ENCODE measurements at regions not wholly inside any gene's neighbourhood (a gene's known extent, or its start where the extent isn't known, plus 50 kb on each side); places are given as distances from the start of the nearest gene placed in this dataset.
A peak's percentile ranks its signal among the peaks of the same experiment; 100 is the strongest.

DNA sequence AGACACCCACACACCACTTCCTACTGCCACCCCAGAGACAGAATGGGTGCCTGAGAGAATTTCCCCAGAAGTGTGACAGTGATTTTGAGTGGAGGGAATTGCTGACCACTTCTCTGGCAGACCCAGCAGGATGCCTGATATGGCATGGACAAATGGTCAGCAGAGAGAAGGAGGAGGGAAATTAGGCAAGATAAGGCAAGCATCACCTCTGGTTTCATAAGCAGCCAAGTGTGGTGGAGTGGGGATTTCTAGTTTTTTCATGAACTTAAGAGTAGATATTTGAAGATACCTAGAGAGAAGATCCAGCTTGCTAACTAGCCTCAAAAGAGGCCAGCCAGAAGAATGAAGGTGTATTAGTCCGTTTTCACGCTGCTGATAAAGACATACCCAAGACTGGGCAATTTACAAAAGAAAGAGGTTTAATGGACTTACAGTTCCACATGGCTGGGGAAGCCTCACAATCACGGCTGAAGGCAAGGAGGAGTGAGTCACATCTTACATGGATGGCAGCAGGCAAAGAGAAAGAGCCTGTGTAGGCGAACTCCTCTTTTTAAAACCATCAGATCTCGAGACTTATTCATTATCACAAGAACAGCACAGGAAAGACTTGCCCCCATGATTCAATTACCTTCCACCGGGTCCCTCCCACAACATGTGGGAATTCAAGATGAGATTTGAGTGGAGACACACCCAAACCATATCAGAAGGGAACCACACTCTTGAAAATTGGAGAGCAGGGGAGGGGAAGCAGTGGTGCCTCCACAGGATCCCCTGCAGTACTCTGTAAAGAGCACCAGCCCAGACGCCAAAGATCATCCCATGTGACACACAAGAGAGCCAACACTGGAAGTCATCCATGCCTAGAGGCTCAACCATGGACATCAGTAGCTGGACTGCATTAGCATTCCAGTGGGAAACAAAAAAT is 64.2 kb downstream of the RBM43 start:
- H3K27me3 ChIP-seq = no peaks in the 10 kb centered on the region
- no peak overlapping the region for H3K4me3 ChIP-seq
- Mint-ChIP-seq H3K4me1 (peaks cover 8% of the 10 kb centered on the region), H3K36me3 (peaks cover 2% of the 10 kb centered on the region), H3K27ac (no peak overlapping the region), H3K4me3 (no peak overlapping the region), H3K9me3 (peaks cover 6% of the 10 kb centered on the region), H3K27me3 (ENCODE audit: insufficient read depth, low read depth) (peaks cover 11% of the 10 kb centered on the region)
- no peak overlapping the region for H3K9ac ChIP-seq
- no peaks in the 10 kb centered on the region for H3K9me3 ChIP-seq (ENCODE audit: low read depth)
- no peaks in the 10 kb centered on the region for H3F3A ChIP-seq (ENCODE audit: low read depth)
- TF ChIP-seq EZH2phosphoT487 (IDR thresholded peaks at IDR 0.05) (no peak), EZH2 (IDR thresholded peaks at IDR 0.05) (no peak)
- TF ChIP-seq, protein P1, sequence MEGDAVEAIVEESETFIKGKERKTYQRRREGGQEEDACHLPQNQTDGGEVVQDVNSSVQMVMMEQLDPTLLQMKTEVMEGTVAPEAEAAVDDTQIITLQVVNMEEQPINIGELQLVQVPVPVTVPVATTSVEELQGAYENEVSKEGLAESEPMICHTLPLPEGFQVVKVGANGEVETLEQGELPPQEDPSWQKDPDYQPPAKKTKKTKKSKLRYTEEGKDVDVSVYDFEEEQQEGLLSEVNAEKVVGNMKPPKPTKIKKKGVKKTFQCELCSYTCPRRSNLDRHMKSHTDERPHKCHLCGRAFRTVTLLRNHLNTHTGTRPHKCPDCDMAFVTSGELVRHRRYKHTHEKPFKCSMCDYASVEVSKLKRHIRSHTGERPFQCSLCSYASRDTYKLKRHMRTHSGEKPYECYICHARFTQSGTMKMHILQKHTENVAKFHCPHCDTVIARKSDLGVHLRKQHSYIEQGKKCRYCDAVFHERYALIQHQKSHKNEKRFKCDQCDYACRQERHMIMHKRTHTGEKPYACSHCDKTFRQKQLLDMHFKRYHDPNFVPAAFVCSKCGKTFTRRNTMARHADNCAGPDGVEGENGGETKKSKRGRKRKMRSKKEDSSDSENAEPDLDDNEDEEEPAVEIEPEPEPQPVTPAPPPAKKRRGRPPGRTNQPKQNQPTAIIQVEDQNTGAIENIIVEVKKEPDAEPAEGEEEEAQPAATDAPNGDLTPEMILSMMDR (IDR thresholded peaks at IDR 0.05) = no peak
- H4K20me1 ChIP-seq (ENCODE audit: low read depth) = no peaks in the 10 kb centered on the region
- no peaks in the 10 kb centered on the region for H3K4me1 ChIP-seq
- H3K79me2 ChIP-seq (ENCODE audit: low read depth) = no peaks in the 10 kb centered on the region
- H2AFZ ChIP-seq (replicated peaks) = no peak overlapping the region
- H3K36me3 ChIP-seq = no peaks in the 10 kb centered on the region
- H3K4me2 ChIP-seq = no peak overlapping the region
- no peak overlapping the region for H3K27ac ChIP-seq
- no peak for DNase-seq (ENCODE audit: low spot score)

DNA sequence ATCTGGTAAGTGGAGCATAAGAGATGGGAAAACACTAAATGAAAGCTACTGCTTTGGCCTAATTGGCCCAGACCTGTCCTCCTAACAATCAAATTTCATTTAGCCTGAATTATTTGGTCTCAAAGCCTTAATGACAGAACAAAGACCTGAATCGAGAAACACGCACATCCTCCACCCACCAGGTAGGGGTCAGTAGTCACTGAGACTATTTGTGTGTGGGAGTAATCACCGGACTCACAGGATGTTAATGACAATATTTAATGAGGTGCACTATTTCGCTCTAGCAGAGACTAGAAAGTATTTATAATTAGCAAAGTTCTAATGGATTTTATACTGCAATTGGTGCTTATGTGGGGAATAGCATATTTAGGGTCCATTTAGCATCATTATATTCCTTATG is 68.1 kb downstream of the RBM43 start:
- H3K79me2 ChIP-seq (ENCODE audit: low read depth) = no peaks in the 10 kb centered on the region
- Mint-ChIP-seq H3K9me3 (peaks cover 6% of the 10 kb centered on the region), H3K27me3 (ENCODE audit: insufficient read depth, low read depth) (peaks cover 11% of the 10 kb centered on the region), H3K4me3 (no peak overlapping the region), H3K4me1 (peaks cover 4% of the 10 kb centered on the region), H3K36me3 (peaks cover 2% of the 10 kb centered on the region), H3K27ac (no peak overlapping the region)
- no peak overlapping the region for H3K4me2 ChIP-seq
- H3K27me3 ChIP-seq = no peaks in the 10 kb centered on the region
- H3F3A ChIP-seq (ENCODE audit: low read depth) = no peaks in the 10 kb centered on the region
- no peaks in the 10 kb centered on the region for H4K20me1 ChIP-seq (ENCODE audit: low read depth)
- H3K9ac ChIP-seq = no peak overlapping the region
- no peak overlapping the region for H2AFZ ChIP-seq (replicated peaks)
- no peaks in the 10 kb centered on the region for H3K4me1 ChIP-seq
- TF ChIP-seq, protein P1 (IDR thresholded peaks at IDR 0.05) = no peak
- no peak for TF ChIP-seq EZH2 (IDR thresholded peaks at IDR 0.05)
- TF ChIP-seq EZH2phosphoT487 (IDR thresholded peaks at IDR 0.05) = no peak
- H3K27ac ChIP-seq = no peak overlapping the region
- no peaks in the 10 kb centered on the region for H3K36me3 ChIP-seq
- no peaks in the 10 kb centered on the region for H3K9me3 ChIP-seq (ENCODE audit: low read depth)
- no peak for DNase-seq (ENCODE audit: low spot score)
- no peak overlapping the region for H3K4me3 ChIP-seq

DNA sequence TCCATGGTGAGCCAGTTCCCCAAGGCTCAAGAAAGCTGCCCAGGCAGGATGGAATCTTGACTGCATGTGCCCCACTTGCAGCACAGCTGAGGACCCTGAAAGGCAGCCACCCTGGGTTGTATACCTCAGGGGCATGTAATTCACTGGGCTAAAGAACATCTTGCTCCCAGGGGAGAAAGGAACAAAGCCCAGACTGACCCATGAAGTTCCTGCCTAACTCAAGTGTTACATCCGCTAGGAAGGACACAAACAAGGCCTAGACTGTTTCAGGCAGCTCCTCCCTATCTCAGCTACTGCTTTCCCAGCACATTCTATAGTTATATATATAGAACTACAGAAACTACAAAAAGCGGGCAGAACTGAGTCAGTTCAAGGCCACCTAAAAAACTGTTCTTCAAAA is 69.0 kb downstream of the RBM43 start:
- no peak overlapping the region for H3K4me3 Mint-ChIP-seq
- Histone ChIP-seq H3K27me3 (no peaks in the 10 kb centered on the region), H4K20me1 (ENCODE audit: low read depth) (no peaks in the 10 kb centered on the region), H3K27ac (no peak overlapping the region), H3K36me3 (no peaks in the 10 kb centered on the region), H3K4me2 (no peak overlapping the region), H3K4me3 (no peak overlapping the region), H3F3A (ENCODE audit: low read depth) (no peaks in the 10 kb centered on the region), H3K4me1 (no peaks in the 10 kb centered on the region), H3K9ac (no peak overlapping the region), H3K9me3 (ENCODE audit: low read depth) (no peaks in the 10 kb centered on the region), H2AFZ (replicated peaks) (peak overlapping the region; percentile 60), H3K79me2 (ENCODE audit: low read depth) (no peaks in the 10 kb centered on the region)
- peaks cover under 1% of the 10 kb centered on the region for H3K36me3 Mint-ChIP-seq
- H3K27ac Mint-ChIP-seq = peak overlapping the region; percentile 79
- peaks cover 4% of the 10 kb centered on the region for H3K4me1 Mint-ChIP-seq
- DNase-seq (ENCODE audit: low spot score) = no peak
- H3K27me3 Mint-ChIP-seq (ENCODE audit: insufficient read depth, low read depth) = peaks cover 10% of the 10 kb centered on the region
- no peak for TF ChIP-seq EZH2 (IDR thresholded peaks at IDR 0.05)
- no peak for TF ChIP-seq EZH2phosphoT487 (IDR thresholded peaks at IDR 0.05)
- TF ChIP-seq, protein P1 (IDR thresholded peaks at IDR 0.05) = no peak
- peaks cover 4% of the 10 kb centered on the region for H3K9me3 Mint-ChIP-seq
